ENCODE measurements at regions not wholly inside any gene's neighbourhood (a gene's known extent, or its start where the extent isn't known, plus 50 kb on each side); places are given as distances from the start of the nearest gene placed in this dataset.

DNA sequence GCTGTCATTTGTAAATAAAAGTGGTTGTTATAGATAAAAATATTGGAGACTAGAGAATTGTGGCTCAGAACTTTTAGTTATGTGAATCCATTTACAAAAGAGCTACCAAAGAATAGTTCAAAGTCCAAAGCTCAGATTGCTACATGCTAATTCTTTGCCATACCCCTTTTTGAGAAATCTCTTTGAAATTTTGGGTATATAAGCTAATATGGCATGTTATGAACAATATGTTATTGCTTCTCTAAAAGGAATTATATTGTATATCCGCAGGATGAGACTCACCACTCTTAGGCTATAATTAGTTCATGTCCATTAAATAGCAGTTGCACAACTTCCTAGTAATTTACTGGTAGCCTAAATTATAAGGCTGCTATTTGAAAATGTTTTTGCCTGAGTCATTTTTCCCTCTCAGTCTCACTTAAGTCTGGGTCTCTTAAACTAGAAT is 178.0 kb downstream of the ZNF281 start:
- TF ChIP-seq EZH2 (IDR thresholded peaks at IDR 0.05; ENCODE audit: insufficient read depth, poor library complexity, severe bottlenecking) = no peak
- no peak for TF ChIP-seq EZH2phosphoT487 (IDR thresholded peaks at IDR 0.05; ENCODE audit: insufficient read depth, low read depth)
